ENCODE measurements at regions not wholly inside any gene's neighbourhood (a gene's known extent, or its start where the extent isn't known, plus 50 kb on each side); places are given as distances from the start of the nearest gene placed in this dataset.

GRCh38 chr6:165961233-165961632, 206.4 kb downstream of the TBXT start:
- H3K9me3 ChIP-seq: no peaks in the 10 kb centered on the region
- H3K27me3 ChIP-seq (replicated peaks; ENCODE audit: insufficient read depth): no peaks in the 10 kb centered on the region
- no peak for DNase-seq (ENCODE audit: low spot score)
- H3K27ac ChIP-seq: no peak overlapping the region
- H3K4me3 ChIP-seq: no peak overlapping the region
- H3K36me3 ChIP-seq: no peaks in the 10 kb centered on the region
- TF ChIP-seq CTCF (IDR thresholded peaks at IDR 0.05): no peak
- ATAC-seq (ENCODE audit: insufficient number of reproducible peaks, low FRiP score, low read depth): no peak
- H3K4me1 ChIP-seq (ENCODE audit: control insufficient read depth in 1 of 2, low read depth in 2 of 2): no peaks in the 10 kb centered on the region

DNA sequence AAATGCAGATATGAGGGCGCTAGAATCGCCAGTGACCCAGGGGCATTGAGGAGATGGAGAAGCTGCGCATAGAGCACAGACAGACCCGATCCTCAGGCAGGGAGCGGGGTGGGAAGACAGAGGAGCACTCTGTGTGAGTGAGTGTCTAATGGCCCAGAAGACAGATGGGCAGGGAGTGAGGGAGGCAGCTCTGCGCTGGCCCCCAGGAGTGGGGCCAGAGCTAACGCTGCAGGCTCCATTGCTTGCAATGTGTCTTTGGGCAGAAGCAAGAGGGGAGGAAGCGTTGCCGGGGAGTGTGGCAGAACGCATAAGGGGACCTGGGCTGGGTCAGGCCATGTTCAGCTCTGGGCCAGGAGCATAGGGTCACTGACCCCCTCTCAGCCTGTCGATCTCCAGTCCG, 207.0 kb downstream of the TBXT start:
- no peaks in the 10 kb centered on the region for H3K36me3 ChIP-seq
- no peak for ATAC-seq (ENCODE audit: insufficient number of reproducible peaks, low FRiP score, low read depth)
- TF ChIP-seq CTCF (IDR thresholded peaks at IDR 0.05): no peak
- no peak overlapping the region for H3K4me3 ChIP-seq
- DNase-seq (ENCODE audit: low spot score): no peak
- H3K27me3 ChIP-seq (replicated peaks; ENCODE audit: insufficient read depth): no peaks in the 10 kb centered on the region
- no peaks in the 10 kb centered on the region for H3K9me3 ChIP-seq
- no peaks in the 10 kb centered on the region for H3K4me1 ChIP-seq (ENCODE audit: control insufficient read depth in 1 of 2, low read depth in 2 of 2)
- H3K27ac ChIP-seq: no peak overlapping the region

DNA sequence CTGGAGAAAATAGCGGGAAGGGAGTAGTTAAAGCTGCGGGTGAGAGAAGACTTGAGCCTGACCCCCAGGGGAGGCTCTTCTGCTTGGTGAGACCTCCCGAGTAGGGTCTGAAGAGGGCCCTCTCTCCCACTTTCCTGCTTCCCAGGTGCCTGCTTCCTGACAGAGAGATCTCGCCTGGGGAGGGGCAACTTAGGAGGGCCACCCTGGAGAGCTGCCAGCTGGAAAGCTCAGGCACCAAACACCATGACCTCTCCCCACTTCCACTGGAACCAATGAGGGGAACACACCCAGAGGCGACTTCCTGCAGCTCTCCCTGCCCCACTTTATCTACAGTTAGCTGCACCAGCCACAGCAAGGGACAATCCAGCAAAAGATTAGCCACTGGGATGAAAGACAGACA, 208.0 kb downstream of the TBXT start:
- DNase-seq (ENCODE audit: low spot score) (no peak), ATAC-seq (ENCODE audit: insufficient number of reproducible peaks, low FRiP score, low read depth) (no peak)

DNA sequence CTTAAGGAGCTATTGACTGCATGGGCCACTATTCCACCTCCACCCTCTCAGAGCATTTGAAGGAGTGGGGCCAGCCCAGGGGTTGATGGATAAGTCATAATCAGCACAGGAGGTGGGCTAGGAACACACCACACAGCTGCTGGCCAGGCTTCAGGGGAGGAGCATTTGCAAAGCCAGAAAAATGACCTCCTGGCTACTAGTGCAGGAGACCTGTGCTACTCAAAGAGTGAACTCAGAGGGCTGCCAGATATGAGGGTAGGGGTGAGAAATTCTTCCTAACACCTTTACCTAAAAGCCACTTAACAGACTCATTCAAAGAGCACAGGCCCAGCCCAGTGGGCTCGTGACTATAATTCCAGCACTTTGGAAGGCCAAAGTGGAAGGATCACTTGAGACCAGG, 210.8 kb downstream of the TBXT start:
- no peaks in the 10 kb centered on the region for H3K36me3 ChIP-seq

More for the DNA sequence above, 208.0 kb downstream of the TBXT start:
- Histone ChIP-seq H3K4me1 (ENCODE audit: control insufficient read depth in 1 of 2, low read depth in 2 of 2) (no peaks in the 10 kb centered on the region), H3K27ac (no peak overlapping the region), H3K4me3 (no peak overlapping the region), H3K9me3 (no peaks in the 10 kb centered on the region), H3K27me3 (replicated peaks; ENCODE audit: insufficient read depth) (no peaks in the 10 kb centered on the region), H3K36me3 (no peaks in the 10 kb centered on the region)
- no peak for TF ChIP-seq CTCF (IDR thresholded peaks at IDR 0.05)

DNA sequence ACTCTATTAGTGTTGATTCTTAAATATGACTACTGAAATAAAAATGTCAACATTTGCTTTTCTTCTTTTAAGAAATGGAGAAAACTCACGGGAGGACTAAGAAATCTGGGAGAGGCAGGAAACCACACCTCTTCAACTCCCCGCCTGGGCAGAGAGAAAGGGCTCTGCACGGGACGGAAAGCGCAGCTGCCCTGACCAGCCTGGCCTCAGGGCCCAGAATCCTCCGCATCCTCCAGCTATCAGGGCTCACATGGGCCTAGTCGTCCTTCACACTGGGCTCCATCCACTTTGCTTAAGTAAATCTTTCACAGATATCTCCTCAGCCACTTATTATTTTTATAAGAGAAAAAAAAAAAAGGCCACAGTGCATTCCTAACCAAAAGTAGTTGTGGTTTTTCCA, 215.1 kb downstream of the TBXT start:
- Histone ChIP-seq H3K4me3 (no peak overlapping the region), H3K27ac (no peak overlapping the region), H3K4me1 (ENCODE audit: control insufficient read depth in 1 of 2, low read depth in 2 of 2) (no peaks in the 10 kb centered on the region), H3K9me3 (no peaks in the 10 kb centered on the region), H3K27me3 (replicated peaks; ENCODE audit: insufficient read depth) (no peaks in the 10 kb centered on the region), H3K36me3 (no peaks in the 10 kb centered on the region)
- no peak for ATAC-seq (ENCODE audit: insufficient number of reproducible peaks, low FRiP score, low read depth)
- no peak for TF ChIP-seq CTCF (IDR thresholded peaks at IDR 0.05)
- DNase-seq (ENCODE audit: low spot score): no peak

More for the DNA sequence above, 210.8 kb downstream of the TBXT start:
- H3K27ac ChIP-seq: no peak overlapping the region
- no peak for TF ChIP-seq CTCF (IDR thresholded peaks at IDR 0.05)
- DNase-seq (ENCODE audit: low spot score) (no peak), ATAC-seq (ENCODE audit: insufficient number of reproducible peaks, low FRiP score, low read depth) (no peak)
- no peaks in the 10 kb centered on the region for H3K4me1 ChIP-seq (ENCODE audit: control insufficient read depth in 1 of 2, low read depth in 2 of 2)
- no peaks in the 10 kb centered on the region for H3K9me3 ChIP-seq
- no peaks in the 10 kb centered on the region for H3K27me3 ChIP-seq (replicated peaks; ENCODE audit: insufficient read depth)
- no peak overlapping the region for H3K4me3 ChIP-seq

All from thoracic aorta (tissue), 2 donors.